Lung microvascular endothelial cell (primary cell): ENCODE measurements at regions not wholly inside any gene's neighbourhood (a gene's known extent, or its start where the extent isn't known, plus 50 kb on each side); places are given as distances from the start of the nearest gene placed in this dataset.
"Not testable (repeated sequence)": the region's sequence is repeated elsewhere in the genome, so short reads cannot be mapped to it uniquely, and the experiment has no call there.

Experiments used
- DNase-seq, 2 donors: peaks; one replicate each; pipeline versions ENCODE4 v3.0.0 to v3.0.0-alpha.2; 2010; ENCODE audit warnings: low read depth in 2 of 2

DNA sequence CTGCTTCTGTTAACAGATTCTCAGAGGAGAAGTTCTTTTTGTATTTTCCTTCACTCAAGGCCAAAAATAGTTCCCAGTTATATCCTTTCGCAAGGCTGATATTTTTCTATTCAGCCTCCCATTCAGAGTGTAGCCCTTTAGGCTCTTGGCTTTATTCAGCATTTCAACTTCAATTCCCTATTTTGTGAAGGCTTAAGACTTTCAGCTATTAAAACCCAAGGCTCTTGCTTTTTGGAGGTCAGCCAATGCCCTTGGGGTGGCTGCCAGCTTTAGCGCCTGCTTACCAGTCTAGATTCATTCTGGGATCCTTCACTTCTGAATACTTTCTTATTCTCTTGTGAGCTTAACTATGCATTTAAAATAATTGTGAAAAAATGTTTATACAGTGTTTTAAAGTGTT lies 57.3 kb upstream of the ADGRA3 start:
- DNase-seq, result no peak

DNA sequence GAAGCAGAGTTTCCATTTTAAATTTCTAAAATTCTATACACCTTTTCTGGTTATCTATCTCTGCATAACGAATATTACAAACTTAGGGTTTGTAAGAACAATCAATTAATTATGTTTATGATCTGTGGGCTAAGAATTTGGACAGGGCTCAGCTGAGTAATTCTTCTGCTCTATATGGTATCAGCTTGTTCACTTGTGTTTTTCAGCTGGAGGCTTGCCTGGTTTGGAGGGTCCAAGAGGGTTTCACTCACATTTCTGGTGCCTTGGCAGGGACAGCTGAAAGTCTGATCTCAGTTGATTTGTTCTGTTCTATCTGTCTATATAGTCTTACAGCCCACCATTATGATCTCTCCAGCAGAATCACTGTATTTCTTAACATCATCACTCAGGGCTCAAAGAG lies 57.8 kb upstream of the ADGRA3 start:
- no peak for DNase-seq

GRCh38 chr4:22574424-22574823 lies 58.6 kb upstream of the ADGRA3 start:
- DNase-seq, result no peak

GRCh38 chr4:22574880-22575279 lies 59.0 kb upstream of the ADGRA3 start:
- no peak for DNase-seq

DNA sequence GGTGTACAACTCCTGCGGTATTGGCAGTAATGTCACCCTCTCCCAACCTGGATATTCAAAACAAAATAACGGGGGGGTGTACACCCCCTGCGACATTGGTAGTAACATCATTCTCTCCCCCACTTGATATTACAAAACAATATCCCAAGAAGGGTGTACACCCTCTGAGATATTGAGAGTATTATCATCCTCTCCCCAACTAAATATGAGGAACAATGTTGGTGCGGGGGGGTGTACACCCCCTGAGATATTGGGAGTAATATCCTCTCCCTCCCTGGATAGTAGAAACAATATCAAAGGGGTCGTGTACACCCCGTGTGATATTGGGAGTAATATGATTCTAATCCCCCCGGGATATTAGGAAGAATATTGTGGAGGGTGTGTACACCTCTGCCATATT lies 71.4 kb upstream of the ADGRA3 start:
- no peak for DNase-seq

- DNase-seq, result no peak
Measured at GRCh38 chr4:22593933-22594332, 78.1 kb upstream of the ADGRA3 start.

DNA sequence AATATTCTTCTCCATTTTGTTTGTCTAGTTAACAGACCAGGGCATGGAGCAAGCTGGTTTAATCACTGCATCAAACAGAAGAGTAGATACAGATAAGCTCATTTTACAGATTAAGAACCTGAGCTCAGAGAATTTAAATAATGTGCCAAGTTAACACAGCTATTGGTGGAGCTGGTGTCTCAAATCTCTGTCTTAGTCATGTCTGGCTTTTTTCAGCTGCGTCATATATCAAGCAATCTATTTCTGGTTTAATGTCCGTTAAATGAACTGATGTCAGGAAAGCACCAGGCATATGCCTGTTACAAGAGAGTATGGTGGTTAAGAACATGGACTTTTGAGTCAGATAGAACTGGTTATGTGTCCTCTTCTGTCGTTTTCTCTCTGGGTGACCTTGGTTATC lies 79.8 kb upstream of the ADGRA3 start:
- no peak for DNase-seq

DNA sequence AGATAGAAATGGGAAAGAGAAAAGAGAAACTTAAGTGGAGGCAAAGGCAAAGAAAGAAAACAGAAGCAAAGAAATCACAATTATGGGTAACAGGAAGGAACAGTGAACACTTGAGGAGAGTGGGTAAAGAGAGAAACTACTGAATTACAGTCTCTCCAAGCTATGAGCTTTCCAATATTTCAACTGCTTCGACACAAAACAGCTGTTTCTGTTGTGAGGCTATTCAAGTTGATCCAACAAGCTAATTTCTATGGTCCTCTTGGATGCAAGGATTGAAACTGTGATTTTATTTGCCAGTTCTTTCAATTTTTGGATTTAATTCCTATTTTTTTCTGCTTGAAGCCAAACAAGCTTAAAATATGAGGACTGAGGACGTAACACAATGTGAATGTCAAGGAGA lies 80.5 kb upstream of the ADGRA3 start:
- DNase-seq, result no peak

DNA sequence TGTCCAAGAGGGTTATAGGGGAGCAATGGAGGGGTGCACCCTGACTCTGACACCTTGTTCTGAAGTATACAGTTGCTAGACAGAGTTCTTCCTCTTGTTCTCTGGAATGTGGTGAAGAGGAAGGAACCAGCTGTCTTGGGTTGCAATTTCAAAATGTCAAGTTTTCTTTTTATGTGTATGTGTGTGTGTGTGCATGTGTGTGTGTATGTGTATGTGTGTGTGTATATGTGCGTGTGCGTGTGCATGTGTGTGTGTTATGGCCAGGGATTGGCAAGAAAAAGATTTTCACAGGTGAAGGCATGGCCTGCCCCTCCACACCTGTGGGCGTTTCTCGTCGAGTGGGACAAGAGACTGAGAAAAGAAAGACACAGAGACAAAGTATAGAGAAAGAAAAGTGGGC lies 81.6 kb upstream of the ADGRA3 start:
- DNase-seq, result no peak

- not testable (repeated sequence) for DNase-seq
Measured at GRCh38 chr4:22598113-22599047, 82.5 kb upstream of the ADGRA3 start.

DNA sequence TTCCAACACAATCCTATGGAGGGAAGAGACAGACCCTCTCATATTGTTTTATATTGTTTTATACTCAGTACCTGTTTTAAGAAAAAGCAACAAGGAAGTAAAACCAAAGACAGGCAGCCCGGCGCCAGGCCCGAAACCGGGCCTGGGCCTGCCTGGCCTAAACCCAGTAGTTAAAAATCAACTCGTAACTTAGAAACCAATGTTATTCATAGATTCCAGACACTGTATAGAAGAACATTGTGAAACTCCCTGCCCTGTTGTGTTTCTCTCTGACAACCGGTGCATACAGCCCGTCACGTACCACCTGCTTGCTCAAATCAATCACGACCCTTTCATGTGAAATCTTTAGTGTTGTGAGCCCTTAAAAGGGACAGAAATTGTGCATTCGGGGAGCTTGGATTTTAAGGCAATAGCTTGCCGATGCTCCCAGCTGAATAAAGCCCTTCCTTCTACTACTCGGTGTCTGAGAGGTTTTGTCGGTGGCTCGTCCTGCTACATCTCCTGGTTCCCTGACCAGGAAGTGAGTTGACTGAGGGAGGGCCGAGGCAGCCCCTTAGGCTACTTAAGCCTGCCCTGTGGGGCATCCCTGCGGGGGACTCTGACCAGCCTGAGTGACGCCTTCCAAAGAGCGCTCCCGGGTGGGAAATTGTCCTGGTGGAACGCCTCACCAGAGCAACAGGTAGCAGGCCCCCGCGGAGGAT lies 83.5 kb upstream of the ADGRA3 start:
- not testable (repeated sequence) for DNase-seq

DNA sequence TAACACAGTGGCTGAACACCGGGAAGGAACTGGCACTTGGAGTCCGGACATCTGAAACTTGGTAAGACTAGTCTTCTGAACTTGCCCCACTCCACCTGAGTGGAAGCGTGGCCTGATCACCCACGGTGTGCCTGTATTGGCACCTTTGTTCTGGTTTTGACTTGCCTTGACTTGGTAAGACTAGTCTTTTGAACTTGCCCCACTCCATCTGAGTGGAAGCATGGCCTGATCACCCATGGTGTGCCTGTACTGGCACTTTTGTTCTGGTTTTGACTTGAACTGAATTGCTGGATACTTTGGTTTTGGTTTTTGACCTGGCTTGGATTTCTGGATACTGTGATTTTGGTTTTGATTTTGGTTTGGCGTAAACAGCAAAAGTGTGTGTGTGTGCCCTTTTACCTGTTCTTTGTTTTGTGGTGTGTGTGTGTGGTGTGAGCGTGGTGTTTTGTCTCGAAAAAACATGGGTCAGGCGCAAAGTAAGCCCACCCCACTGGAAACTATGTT lies 84.1 kb upstream of the ADGRA3 start:
- not testable (repeated sequence) for DNase-seq

- DNase-seq, result not testable (repeated sequence)
Measured at GRCh38 chr4:22601638-22602037, 85.8 kb upstream of the ADGRA3 start.

DNA sequence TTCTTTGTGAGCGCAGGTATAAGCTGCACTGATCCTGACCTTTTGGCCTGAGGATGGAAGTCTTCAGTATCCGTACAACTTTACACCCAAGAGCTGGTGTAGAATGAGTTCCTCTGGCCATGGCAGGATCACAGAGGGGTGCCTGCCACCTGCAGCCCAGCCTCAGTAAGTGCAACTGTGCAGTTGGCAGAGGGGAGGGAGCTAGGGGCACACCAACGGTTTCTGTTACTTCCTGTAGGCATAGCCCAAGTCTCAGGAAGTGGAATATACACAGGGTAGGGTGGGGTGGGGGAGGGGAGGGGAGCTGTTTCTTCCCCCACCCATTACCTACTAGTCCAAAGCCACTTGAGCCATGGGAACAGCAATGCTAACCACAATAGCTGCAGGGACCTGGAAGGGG lies 85.4 kb upstream of the GBA3 start:
- peak; percentile 47 to 50 for DNase-seq

DNA sequence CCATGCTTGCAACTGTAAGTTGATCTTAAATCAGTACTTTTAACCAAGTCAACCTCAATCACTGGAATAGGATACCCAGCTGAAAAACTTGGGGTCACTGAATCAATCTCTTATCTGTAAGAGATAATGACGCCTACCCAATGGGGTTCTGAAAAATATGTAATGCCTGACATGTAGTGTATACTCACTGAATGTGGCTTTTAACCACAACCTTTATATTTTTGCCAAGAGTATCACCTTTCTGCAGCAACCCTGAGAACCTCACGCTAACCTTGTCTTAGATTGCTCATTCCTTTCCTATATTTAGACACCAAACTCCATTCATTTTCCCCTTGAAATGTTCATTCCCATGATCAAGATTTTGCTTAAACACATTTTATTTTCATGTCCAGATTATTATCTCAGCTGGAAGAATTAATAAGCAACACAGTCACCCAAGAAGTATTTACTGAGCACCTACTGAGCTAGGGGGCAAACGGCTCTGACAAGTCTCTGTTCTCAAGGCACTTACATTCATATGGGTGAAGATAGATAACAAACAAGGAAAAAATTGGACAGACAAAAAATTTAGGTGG lies 82.7 kb upstream of the GBA3 start:
- not testable (repeated sequence) for DNase-seq

GRCh38 chr4:22614114-22614513 lies 78.6 kb upstream of the GBA3 start:
- DNase-seq, result no peak

DNA sequence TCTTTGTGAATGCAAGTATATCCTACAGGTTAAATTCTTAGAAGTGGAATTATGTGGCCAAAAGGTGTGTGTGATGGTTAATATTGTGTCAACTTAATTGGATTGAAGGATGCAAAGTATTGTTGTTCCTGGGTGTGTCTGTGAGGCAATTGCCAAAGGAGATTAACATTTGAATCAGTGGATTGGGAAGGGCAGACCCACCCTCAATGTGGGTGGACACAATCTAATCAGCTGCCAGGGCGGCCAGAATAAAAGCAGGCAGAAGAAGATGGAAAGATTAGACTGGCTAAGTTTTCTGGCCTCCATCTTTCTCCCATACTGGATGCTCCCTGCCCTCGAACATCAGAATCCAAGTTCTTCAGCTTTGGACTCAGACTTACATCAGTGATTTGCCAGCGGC lies 76.2 kb upstream of the GBA3 start:
- no peak for DNase-seq

DNA sequence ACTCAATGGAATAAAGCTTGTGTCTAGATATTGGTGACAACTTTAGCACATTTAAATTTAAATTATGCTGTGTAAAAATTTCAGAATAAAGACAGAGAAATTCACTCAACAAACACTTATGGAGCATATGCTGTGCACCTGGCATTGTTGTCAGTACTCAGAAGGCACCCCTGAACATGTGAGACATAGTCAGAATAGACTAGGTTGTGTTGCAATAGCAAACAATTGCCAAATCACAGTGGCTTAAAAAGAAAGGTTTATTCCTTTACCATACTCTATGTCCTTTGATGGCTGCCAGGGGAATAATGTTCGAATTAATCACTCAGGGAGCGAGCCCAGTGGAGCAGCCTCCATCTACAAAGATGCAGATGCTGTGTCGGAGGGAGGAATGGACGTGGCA lies 72.6 kb upstream of the GBA3 start:
- not testable (repeated sequence) for DNase-seq

DNA sequence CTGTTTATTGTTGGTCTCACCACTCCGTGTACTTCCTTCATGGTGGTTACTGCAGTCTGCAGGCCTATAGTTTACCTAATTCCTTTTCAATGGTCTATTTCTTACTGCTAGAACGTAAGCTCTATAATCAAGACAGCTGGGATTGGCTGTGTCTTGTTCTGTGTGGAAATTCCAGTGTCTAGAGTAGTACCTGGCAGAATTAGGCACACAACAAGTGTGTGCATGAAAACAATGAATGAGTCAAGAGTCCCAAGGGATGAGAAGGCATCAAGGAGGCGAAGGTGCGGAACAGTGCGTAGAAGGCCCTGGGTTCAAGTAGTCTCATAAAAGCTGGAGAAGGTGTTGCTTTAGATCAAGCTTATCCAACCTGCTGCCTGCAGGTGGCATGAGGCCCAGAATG lies 70.8 kb upstream of the GBA3 start:
- DNase-seq, result not testable (repeated sequence)

DNA sequence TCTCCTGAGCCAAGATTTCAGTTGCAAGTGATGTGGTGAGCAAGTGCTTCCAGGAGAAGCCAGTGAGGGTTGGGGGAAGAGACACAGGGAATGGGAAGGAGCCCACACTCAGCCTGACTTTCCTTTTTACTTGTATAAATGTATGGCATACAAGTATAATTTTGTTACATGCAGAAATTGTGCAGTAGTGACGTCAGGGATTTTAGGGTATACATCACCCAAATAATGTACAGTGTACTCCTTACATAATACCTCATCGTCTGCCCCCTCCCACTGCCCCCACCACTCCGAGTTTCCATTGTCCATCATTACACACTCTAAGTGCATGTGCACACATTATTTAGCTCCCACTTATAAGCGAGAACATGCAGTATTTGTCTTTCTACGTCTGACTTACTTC lies 68.7 kb upstream of the GBA3 start:
- DNase-seq, result not testable (repeated sequence)

DNA sequence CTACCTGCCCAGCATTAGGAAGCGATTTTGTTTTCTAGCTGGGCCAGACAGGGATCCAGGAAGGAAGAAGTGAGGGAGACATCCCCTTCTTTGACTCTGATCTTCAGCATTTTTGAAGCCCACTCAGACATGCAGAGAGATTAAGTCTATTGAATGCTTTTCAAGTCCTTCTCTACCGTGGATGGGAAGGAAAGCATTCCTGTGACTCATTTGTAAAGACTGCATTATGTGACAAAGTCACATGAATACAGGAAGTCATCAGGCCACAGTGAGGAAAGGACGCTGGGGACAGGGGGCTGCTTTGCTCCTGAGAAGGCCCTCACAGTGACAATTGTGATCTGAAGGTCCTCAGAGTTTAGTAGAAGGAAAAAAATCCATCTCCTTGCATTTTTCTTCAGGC lies 67.4 kb upstream of the GBA3 start:
- no peak for DNase-seq

- not testable (repeated sequence) for DNase-seq
Measured at GRCh38 chr4:22627851-22628250, 64.9 kb upstream of the GBA3 start.
